HG03457 (cell line): ENCODE measurements at regions not wholly inside any gene's neighbourhood (a gene's known extent, or its start where the extent isn't known, plus 50 kb on each side); places are given as distances from the start of the nearest gene placed in this dataset.

Experiments
- ATAC-seq: cut with Tn5 transposase; IDR thresholded peaks from one replicate; pipeline ENCODE4 v1.9.1; 2021; ENCODE audit warnings: moderate number of reproducible peaks; ENCODE audit not compliant: unreplicated experiment

GRCh38 chr7:68491523-68492358 is 1106.5 kb upstream of the AUTS2 start:
- ATAC-seq = no peak

DNA sequence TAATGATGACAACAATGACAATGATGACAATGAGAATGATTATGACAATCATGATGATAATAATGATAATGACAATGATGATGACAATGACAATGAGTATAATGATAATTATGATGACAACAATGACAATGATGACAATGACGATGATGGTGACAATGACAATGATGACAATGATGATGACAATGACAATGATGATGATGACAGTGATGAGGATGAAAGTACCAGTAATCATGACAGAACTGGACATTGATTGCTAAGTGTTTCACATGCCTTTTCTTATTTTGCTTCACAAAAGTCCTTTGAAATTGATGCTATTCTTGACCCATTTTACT is 1106.0 kb upstream of the AUTS2 start:
- ATAC-seq = no peak

DNA sequence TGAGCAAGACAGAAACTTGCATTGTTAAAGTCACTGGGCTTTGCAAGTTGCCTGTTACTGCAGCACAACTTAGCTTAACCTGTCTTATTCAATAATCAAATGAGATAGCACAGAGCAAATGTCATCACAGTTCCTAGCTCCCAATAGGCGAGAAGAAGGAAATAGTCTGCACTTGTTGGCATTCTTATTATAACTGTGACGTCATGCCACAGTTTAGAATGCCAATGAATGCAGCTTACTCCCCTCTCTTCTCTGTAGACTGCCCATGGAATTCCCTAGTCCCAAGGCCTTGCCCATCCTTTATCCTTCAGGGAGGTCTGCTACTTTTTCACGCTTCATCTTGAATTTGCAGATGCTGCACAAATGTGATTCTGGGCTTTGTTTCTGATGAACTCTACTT is 1094.9 kb upstream of the AUTS2 start:
- no peak for ATAC-seq

DNA sequence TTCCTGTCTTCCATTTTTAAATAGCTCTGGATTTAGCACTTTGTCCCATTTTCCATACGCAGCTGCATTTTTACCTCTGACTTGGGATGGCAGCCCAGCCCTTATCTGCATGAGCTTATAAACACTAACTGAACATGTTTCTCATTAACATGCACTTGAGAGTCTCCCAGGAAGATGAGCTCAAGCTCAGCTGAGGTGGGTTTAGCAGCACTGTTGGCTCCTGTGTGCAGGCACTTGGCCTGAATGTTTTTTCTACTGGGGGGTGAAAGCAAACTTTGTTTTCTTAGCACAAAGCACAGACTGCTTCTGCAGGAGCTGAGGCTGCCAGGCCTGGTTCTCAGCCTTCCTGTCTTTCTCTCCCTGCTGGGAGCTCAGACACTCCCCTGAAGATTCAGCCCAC is 1093.6 kb upstream of the AUTS2 start:
- no peak for ATAC-seq

- no peak for ATAC-seq
Measured at GRCh38 chr7:68505721-68506120, 1092.6 kb upstream of the AUTS2 start.

DNA sequence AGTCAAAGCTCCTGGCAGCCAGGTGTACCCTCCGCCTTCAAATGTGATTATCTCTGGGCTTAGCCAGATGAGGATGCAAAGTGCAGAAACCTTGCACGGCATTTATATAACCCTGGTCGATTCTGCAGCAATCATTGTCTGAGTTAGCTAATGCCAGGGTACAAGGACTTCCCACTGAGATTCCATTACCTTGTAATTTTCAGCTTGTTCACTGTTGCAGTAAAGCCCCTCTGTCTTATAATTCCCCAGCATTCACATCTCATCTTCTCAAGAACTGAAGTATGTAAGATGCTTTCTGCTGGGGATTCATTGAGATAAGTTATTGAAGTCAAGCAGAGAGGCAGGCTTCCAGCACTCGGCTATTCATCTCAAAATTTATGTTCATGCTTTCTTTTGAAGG is 1090.6 kb upstream of the AUTS2 start:
- ATAC-seq = no peak

- no peak for ATAC-seq
Measured at GRCh38 chr7:68509054-68509453, 1089.2 kb upstream of the AUTS2 start.

DNA sequence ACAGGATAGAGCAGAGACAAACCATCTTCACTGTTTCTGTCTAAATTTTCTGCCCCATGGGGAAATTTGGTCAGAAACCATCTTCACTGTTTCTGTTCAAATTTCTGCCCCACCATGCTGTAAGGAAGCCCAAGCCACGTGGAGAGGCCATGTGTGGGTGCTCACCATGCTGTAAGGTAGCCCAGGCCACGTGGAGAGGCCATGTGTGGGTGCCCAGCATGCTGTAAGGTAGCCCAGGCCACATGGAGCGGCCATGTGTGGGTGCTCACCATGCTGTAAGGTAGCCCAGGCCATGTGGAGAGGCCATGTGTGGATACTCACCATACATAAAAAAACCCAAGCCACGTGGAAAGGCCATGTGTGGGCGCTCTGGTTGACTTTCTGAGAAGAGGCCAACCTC is 1088.7 kb upstream of the AUTS2 start:
- no peak for ATAC-seq

GRCh38 chr7:68511281-68511680 is 1087.0 kb upstream of the AUTS2 start:
- no peak for ATAC-seq

DNA sequence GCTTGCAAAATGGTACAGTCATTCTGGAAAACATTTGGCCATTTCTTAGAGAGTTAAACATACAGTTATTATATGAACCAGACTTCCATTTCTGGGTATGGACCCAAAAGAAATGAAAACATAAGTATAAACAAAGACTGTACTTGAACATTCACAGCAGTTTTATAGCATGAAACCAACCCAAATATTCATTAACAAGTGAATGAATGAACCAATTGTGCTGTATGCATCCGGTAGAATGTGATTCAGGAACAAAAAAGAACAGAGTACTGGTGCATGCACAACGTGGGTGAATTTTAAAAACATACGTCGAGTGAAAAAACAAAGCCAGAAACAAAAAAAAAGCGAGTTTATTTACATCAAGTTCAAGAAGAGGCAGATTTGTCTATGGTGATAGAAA is 1085.8 kb upstream of the AUTS2 start:
- no peak for ATAC-seq

DNA sequence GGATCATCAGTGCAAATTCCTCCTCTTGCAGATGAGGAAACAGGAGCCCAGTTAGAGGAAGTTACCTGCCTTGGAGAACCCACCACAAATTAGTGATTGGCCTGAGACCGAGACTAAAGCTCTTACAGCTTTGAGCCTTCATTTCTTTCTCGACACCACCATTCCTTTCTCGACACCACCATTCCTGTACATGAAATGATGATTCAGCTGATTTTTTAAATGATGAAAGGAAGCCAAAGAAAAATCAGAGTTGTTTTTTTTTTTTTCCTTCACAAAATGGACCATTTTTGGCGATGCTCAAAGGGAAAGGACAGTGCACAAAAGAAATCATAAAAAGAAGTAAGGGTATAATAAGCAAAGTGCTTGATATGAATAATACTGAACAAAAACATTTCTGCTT is 1080.2 kb upstream of the AUTS2 start:
- ATAC-seq = no peak

GRCh38 chr7:68524126-68524525 is 1074.1 kb upstream of the AUTS2 start:
- no peak for ATAC-seq

DNA sequence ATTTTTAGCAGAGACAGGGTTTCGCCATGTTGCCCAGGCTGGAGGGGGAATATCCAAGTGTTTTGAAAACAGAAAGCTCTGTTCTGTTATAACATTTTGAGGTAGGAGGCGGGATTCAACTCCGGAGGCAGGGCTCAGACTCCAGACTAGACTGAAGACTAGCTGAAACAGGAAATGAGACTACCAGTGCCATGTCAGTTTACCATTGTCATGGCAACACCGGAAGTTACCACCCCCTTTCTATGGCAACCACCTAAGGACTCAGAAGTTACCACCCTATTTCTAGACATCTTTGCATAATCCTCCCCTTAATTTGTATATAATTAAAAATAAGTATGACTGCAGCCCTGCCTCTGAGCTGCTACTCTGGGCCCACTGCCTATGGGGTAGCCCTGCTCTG is 1069.1 kb upstream of the AUTS2 start:
- ATAC-seq = no peak

DNA sequence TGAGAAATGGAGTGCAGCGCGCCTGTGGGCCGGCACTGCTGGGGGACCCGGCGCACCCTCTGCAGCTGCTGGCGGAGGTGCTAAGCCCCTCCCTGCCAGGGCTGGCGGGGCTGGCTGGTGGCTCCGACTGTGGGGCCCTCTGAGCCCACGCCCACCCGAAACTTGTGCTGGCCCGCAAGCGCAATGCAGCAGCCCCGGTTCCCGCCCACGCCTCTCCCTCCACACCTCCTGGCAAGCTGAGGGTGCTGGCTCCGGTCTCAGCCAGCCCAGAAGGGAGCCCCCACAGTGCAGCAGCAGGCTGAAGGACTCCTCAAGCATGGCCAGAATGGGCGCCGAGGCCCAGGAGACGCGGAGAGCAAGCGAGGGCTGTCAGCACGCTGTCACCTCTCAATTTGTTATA is 1063.0 kb upstream of the AUTS2 start:
- no peak for ATAC-seq

GRCh38 chr7:68537051-68537773 is 1061.1 kb upstream of the AUTS2 start:
- no peak for ATAC-seq

GRCh38 chr7:68537774-68538071 is 1060.6 kb upstream of the AUTS2 start:
- ATAC-seq = no peak

- no peak for ATAC-seq
Measured at GRCh38 chr7:68542831-68543230, 1055.4 kb upstream of the AUTS2 start.

DNA sequence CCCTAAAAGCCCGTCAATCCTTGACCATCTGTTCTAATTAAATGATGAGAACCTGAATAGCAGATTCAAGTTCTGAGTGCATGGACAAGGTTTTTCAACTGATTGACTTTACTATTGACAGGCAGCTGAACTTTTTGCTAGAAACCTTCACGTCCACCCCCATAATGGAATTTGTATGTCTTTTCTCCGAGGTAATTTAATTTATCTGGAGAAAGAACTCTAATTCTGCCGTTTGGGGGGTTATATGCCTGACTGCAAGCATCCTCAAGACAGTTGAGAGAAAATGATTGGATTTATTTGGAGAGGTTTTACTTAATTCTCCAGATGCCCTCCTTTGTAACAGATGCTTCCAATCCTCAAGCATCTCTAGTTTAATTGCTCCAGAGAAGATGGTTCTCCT is 1053.4 kb upstream of the AUTS2 start:
- no peak for ATAC-seq

DNA sequence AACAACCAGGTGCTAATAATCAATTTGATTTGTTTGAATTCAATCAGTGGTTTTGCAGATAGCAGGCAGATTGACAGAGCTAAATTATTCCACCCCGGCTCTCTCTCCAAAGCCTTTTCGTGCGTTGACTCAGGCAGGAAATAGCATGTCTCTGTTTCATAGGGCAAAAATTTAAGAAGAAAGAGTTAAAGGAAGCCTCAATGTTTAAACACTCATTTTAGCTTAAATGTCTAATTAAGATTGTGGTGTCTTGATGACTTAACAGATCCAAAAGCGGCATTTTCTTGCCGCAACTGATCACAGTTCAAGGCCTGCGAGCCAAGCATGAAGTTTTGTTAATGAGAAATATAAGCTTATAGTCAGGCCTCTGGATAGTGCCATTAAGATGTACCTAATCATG is 1051.1 kb upstream of the AUTS2 start:
- ATAC-seq = no peak

DNA sequence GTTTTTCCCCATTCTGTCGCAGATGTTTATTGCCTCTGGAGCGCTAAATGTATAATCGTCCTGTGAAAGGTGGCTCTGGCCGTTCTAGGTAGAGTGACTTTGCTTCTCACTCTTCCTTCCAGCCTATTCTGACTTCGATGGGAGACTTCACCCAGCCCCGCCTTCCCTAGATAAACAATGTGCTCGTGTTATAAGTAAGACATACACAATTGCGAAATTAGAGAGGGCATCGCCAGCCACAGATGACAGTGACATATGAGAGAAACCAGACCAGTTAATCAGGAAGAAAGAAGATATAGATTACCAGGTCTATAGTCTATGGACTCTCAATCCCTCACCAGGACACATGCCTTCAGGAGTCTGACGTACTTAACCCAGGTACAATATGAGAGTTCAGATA is 1050.5 kb upstream of the AUTS2 start:
- no peak for ATAC-seq

- no peak for ATAC-seq
Measured at GRCh38 chr7:68550027-68550426, 1048.2 kb upstream of the AUTS2 start.

GRCh38 chr7:68550635-68551034 is 1047.6 kb upstream of the AUTS2 start:
- ATAC-seq = no peak

DNA sequence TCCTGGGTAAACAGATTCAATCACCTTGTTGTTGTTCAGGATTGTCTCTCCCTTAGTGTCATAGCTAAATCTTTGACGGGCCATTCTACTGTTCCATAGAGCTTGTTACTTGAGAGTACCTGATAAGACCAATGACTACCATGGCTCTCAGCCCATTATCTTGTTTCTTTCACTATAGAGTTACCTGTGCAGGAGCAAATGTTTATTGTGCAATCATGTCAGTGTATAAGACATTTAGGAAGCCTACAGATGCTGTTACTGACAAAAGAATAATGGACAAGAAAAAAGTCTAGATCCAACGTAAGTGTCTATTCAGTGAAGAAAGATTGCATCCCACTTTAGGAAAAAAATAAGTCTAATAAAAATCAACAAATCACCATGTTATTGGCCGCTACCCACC is 1041.7 kb upstream of the AUTS2 start:
- ATAC-seq = no peak
